Parathyroid adenoma (tissue), 2 donors: ENCODE measurements at regions not wholly inside any gene's neighbourhood (a gene's known extent, or its start where the extent isn't known, plus 50 kb on each side); places are given as distances from the start of the nearest gene placed in this dataset.

ENCODE experiments used
- H2AFZ ChIP-seq: fragments of 300-600 bp; sonication (generic); one replicate; pipeline ENCODE4 v1.7.0; 2017; ENCODE audit warnings: antibody characterized with exemption, mild to moderate bottlenecking
- H3K27ac ChIP-seq: fragments of 300-600 bp; sonication (generic); one replicate; pipeline ENCODE4 v1.7.0; 2017
- H3K27me3 ChIP-seq: fragments of 300-600 bp; sonication (generic); one replicate; pipeline ENCODE4 v1.7.0; 2017; ENCODE audit warnings: low read length; ENCODE audit not compliant: control insufficient read depth, insufficient read depth
- H3K36me3 ChIP-seq: fragments of 300-600 bp; sonication (generic); one replicate; pipeline ENCODE4 v1.7.0; 2017; ENCODE audit warnings: low read length; ENCODE audit not compliant: control insufficient read depth, insufficient read depth
- H3K4me1 ChIP-seq: fragments of 300-600 bp; sonication (generic); one replicate; pipeline ENCODE4 v1.7.0; 2017; ENCODE audit warnings: control low read depth
- H3K4me2 ChIP-seq: fragments of 300-600 bp; sonication (generic); one replicate; pipeline ENCODE4 v1.7.0; 2017; ENCODE audit warnings: low read length
- H3K4me3 ChIP-seq: fragments of 300-600 bp; sonication (generic); one replicate; pipeline ENCODE4 v1.7.0; 2017; ENCODE audit warnings: low read depth, low read length
- H3K79me2 ChIP-seq: fragments of 300-600 bp; sonication (generic); one replicate; pipeline ENCODE4 v1.7.0; 2017; ENCODE audit warnings: control low read depth
- H3K9ac ChIP-seq: fragments of 300-600 bp; sonication (generic); one replicate; pipeline ENCODE4 v1.7.0; 2017; ENCODE audit warnings: mild to moderate bottlenecking
- H3K9me3 ChIP-seq: fragments of 300-600 bp; sonication (generic); one replicate; pipeline ENCODE4 v1.7.0; 2017; ENCODE audit warnings: low read length; ENCODE audit not compliant: control insufficient read depth
- CTCF ChIP-seq: fragments of 300-600 bp; sonication (generic); IDR thresholded peaks from one replicate; pipeline ENCODE4 v1.7.0; 2017; ENCODE audit warnings: antibody characterized with exemption, mild to moderate bottlenecking
- donor health status: primary hyperparathyroidism.

GRCh38 chr7:131652194-131652593 is 95.8 kb upstream of the PODXL start:
- Histone ChIP-seq H3K4me2 (no peak overlapping the region), H3K9me3 (no peaks in the 10 kb centered on the region), H3K4me1 (no peaks in the 10 kb centered on the region), H3K27ac (no peak overlapping the region), H2AFZ (no peak overlapping the region), H3K9ac (no peak overlapping the region), H3K27me3 (no peaks in the 10 kb centered on the region), H3K36me3 (no peaks in the 10 kb centered on the region), H3K4me3 (no peak overlapping the region), H3K79me2 (no peaks in the 10 kb centered on the region)
- TF ChIP-seq CTCF = no peak

GRCh38 chr7:131649879-131650278 is 93.5 kb upstream of the PODXL start:
- Histone ChIP-seq H3K79me2 (no peaks in the 10 kb centered on the region), H3K36me3 (no peaks in the 10 kb centered on the region), H3K9me3 (no peaks in the 10 kb centered on the region), H2AFZ (no peak overlapping the region), H3K27me3 (no peaks in the 10 kb centered on the region), H3K9ac (no peak overlapping the region), H3K4me1 (no peaks in the 10 kb centered on the region), H3K27ac (no peak overlapping the region), H3K4me3 (no peak overlapping the region), H3K4me2 (no peak overlapping the region)
- TF ChIP-seq CTCF = no peak

DNA sequence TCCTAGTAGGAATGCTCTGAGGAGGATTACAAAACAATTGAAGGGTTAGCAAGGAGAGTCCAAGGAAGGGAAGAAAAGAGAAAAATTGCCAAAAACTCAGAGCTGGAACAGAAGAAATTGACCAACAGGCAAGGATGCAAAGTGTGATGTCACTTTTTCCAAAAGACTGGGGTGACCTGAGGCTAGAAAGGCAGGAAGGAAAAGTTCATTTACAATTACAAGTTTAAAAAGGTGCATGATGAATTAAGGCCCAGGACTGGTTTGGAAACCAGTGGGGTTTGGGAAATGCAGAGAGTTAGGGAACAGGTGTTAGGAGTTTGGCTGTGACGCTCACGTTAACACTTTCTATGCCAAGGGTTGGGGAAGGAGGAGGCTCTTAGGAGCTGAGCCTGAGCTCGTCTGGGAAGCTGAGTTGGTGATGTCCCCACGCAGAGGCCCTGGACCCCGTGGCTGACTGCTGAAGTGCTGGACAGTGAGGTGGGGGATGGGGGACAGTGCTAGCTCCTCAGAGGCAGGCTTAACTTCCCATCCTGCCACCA is 92.6 kb upstream of the PODXL start:
- Histone ChIP-seq H3K4me2 (no peak overlapping the region), H3K9ac (no peak overlapping the region), H3K4me1 (no peaks in the 10 kb centered on the region), H3K27ac (no peak overlapping the region), H3K4me3 (no peak overlapping the region), H3K79me2 (no peaks in the 10 kb centered on the region), H3K36me3 (no peaks in the 10 kb centered on the region), H3K27me3 (no peaks in the 10 kb centered on the region), H3K9me3 (no peaks in the 10 kb centered on the region), H2AFZ (no peak overlapping the region)
- no peak for TF ChIP-seq CTCF

DNA sequence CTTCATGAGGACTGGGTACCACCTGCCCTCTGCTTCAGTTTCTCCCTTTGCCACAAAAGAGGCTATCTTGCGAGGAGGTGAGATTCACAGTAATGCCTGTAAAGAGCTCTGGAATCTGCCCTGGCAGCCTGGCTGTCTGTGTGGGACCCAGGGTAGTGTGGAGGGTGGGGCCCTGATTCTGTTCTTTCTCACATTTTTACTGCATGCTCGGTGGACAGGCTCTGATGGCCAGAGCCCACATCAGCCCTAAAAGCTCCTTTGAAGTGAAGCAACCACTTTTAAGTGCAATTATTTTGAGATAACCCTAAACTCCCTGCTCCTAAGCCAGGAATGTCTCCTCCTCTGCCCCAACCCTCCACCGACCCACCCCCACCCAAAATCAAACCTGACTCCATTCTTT is 92.1 kb upstream of the PODXL start:
- Histone ChIP-seq H3K9ac (no peak overlapping the region), H3K4me3 (no peak overlapping the region), H3K4me1 (no peaks in the 10 kb centered on the region), H3K27ac (no peak overlapping the region), H3K79me2 (no peaks in the 10 kb centered on the region), H3K36me3 (no peaks in the 10 kb centered on the region), H3K27me3 (no peaks in the 10 kb centered on the region), H3K4me2 (no peak overlapping the region), H3K9me3 (no peaks in the 10 kb centered on the region), H2AFZ (no peak overlapping the region)
- no peak for TF ChIP-seq CTCF

DNA sequence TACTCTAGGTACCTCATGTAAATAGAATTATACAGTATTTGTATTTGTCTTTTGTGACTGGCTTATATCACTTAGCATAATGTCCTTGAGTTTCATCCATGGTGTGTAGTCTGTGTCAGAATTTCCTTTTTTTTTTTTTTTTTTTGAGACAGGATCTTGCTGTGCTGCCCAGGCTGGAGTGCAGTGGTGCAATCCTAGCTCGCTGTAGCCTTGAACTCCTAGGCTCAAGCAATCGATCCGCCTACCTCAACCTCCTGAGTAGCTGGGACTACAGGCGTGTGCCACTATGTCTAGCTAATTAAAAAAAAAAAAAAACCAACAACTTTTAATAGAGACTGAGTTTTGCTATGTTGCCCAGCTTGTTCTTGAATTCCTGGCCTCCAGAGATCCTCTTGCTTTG is 89.8 kb upstream of the PODXL start:
- no peak overlapping the region for H2AFZ ChIP-seq
- H3K79me2 ChIP-seq = no peaks in the 10 kb centered on the region
- no peaks in the 10 kb centered on the region for H3K27me3 ChIP-seq
- H3K9me3 ChIP-seq = no peaks in the 10 kb centered on the region
- no peak for TF ChIP-seq CTCF
- H3K4me1 ChIP-seq = no peaks in the 10 kb centered on the region
- no peak overlapping the region for H3K27ac ChIP-seq
- no peak overlapping the region for H3K4me2 ChIP-seq
- H3K9ac ChIP-seq = no peak overlapping the region
- H3K36me3 ChIP-seq = no peaks in the 10 kb centered on the region
- H3K4me3 ChIP-seq = no peak overlapping the region
